B cell (primary cell): ENCODE measurements at regions not wholly inside any gene's neighbourhood (a gene's known extent, or its start where the extent isn't known, plus 50 kb on each side); places are given as distances from the start of the nearest gene placed in this dataset.

Experiments
- EZH2 ChIP-seq: IDR thresholded peaks from 2 replicates; pipeline ENCODE4 v1.6.1; 2012; ENCODE audit warnings: borderline replicate concordance, low read depth, mild to moderate bottlenecking, moderate library complexity, low read length; ENCODE audit not compliant: insufficient read depth, poor library complexity, severe bottlenecking
- TF ChIP-seq, protein P1 (sequence below): fragments of 200-600 bp; IDR thresholded peaks from one replicate; pipeline ENCODE4 v1.8.0; 2022; ENCODE audit warnings: antibody characterized with exemption, mild to moderate bottlenecking

GRCh38 chr7:110105307-110105706, 985.6 kb upstream of the LRRN3 start:
- TF ChIP-seq EZH2: no peak
- TF ChIP-seq, protein P1, sequence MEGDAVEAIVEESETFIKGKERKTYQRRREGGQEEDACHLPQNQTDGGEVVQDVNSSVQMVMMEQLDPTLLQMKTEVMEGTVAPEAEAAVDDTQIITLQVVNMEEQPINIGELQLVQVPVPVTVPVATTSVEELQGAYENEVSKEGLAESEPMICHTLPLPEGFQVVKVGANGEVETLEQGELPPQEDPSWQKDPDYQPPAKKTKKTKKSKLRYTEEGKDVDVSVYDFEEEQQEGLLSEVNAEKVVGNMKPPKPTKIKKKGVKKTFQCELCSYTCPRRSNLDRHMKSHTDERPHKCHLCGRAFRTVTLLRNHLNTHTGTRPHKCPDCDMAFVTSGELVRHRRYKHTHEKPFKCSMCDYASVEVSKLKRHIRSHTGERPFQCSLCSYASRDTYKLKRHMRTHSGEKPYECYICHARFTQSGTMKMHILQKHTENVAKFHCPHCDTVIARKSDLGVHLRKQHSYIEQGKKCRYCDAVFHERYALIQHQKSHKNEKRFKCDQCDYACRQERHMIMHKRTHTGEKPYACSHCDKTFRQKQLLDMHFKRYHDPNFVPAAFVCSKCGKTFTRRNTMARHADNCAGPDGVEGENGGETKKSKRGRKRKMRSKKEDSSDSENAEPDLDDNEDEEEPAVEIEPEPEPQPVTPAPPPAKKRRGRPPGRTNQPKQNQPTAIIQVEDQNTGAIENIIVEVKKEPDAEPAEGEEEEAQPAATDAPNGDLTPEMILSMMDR: no peak
